ENCODE measurements at regions not wholly inside any gene's neighbourhood (a gene's known extent, or its start where the extent isn't known, plus 50 kb on each side); places are given as distances from the start of the nearest gene placed in this dataset.

GRCh38 chr6:106803188-106803587 lies 171.3 kb downstream of the CD24 start:
- TF ChIP-seq ZBTB33 (IDR thresholded peaks at IDR 0.05) (no peak), CTCF (IDR thresholded peaks at IDR 0.05; ENCODE audit: low read depth, low read length, missing input control) (no peak), TAF1 (conservative IDR thresholded peaks at IDR 0.05) (no peak), MAX (IDR thresholded peaks at IDR 0.05) (no peak)
